Hindlimb muscle (tissue), 1 donor: ENCODE measurements at regions not wholly inside any gene's neighbourhood (a gene's known extent, or its start where the extent isn't known, plus 50 kb on each side); places are given as distances from the start of the nearest gene placed in this dataset.
"Not testable (repeated sequence)": the region's sequence is repeated elsewhere in the genome, so short reads cannot be mapped to it uniquely, and the experiment has no call there.

Source experiments
- DNase-seq: peaks from one replicate; pipeline ENCODE4 v3.0.0-alpha.2; 2013

DNA sequence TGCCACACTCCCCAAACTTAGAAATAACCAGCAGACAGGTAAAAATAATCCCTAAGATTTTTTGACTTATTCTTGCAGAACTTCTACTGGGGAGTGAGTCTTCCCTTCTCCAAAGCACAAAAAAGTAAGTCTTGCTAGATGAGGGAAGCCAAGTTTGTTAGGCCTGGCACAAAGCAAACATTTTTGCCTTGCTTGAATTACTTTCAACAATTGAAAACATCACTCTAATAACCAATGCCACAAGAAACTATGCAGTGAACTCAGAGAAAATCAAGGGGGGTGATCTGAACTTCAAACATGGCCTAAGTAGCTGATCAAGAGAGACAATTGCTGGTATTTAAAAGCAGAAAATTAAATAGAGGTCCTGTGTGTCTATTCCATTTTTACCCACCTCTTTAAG, 123.6 kb upstream of the SLC1A3 start:
- no peak for DNase-seq

DNA sequence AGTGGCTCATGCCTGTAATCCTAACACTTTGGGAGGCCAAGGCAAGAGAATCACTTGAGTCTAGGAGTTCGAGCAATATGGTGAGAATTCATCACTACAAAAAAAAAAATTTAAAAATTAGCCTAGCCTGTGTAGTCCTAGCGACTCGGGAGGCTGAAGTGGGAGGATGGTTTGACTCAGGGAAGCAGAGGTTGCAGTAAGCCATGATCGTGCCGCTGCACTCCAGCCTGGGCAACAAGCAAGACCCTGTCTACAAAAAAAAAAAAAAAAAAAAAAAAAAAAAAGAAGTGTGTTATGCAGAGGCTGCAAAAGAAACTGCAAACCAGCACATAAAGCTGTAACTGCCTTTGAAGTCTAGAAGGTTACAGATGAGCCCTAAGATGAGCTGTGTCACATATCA, 116.9 kb upstream of the SLC1A3 start:
- no peak for DNase-seq

DNA sequence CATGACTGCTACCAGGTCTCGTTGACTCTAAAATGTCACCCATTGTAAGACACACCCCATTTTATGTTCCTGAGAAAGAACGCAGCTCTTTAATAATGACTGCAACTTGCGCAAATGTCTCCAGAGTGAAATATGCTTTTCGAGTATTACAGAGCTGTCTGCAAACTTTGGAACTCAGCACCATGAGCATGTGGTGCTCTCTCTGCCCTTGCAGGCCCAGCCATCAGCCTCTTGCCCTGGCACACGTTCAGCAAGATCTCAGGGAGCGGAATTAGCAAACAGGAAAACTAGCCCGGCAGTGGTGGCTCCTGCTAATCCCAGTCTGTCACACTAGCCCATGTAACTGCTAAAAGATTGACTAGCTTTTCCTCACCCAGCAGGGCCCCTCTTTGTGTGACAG, 114.5 kb upstream of the SLC1A3 start:
- DNase-seq: no peak

DNA sequence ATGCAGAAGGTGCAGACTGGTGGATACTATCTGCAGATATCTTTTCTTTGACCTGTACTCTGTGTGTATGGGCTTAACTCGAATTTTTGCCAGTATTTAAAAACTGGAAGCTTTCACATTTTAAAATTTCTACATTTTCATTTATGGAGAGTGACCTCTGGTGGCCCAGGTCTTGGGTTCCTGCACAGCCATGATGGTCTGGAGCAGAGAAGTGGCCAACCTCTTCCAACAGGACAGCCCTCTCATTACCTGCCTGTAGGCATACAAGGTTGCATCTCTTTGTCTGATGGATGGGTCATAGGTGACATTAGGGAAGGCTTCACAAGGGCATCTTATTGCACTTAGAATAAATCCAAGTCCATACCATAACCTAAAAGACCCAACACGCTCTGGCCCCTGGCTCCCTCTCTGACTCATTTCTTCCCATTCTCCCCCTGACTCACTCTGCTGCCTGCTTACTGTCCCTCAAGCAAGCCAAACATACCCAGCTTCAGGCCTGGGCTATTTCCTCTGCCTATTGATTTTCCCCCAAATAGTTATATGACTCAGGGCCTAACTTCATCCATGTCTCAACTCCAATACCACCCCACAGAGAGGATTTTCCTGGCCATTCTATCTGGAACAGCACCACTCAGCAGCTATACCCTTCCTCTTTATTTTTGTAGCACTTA, 113.3 kb upstream of the SLC1A3 start:
- DNase-seq: no peak

DNA sequence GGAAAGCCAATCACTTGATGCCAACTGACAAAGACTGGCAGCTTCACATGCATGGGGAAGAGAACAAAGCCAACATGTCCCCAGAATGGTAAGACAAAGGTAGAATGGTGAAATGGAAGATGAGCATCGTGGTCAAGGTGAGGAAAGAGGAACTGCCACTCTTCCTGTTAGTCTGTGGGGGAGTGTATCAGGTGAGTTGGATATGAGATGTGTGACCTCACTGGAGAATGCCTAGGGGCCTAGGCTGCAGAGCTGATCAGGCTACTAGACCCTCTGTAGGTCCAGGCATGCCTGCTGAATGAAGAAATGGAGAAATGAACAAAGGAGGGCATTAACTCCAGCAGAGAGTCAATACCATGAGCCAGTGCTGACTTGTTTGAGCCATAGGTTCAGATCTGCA, 112.4 kb upstream of the SLC1A3 start:
- DNase-seq: no peak

DNA sequence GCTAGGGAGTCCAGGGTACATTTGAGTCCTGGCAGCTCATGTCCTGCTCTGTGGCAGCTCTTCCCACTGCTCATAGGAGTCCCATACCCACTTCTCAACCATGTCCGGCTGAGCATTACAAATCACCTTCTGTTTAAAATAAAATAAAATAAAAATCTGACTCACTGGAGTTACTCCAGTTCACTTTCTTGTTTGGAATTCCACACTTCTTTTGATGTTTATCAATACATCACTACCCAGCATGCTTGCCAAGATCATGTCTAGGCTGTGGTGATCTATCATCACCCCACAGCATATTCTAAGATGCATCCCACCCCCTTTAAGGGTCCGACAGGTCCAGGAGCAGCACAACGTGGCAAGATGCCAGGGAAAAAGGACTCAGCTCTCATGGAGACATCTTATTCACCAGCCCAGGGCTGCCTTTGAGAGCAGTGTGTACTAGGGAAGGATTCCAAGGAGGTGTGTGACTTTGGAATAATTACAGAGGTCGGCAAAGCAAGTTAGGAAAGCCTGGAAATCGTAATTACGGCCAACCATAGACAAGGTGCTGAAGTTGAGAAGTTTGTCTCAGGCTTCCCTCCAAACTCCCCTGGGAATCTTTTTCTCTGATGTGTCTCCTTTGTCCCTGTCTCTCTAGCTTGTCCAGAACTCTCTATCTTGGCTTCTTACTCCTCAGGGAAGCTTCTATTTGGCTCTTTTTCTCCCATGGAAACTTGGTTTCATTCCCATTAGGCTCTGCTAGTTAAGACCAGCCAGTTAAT, 111.4 kb upstream of the SLC1A3 start:
- DNase-seq: no peak

DNA sequence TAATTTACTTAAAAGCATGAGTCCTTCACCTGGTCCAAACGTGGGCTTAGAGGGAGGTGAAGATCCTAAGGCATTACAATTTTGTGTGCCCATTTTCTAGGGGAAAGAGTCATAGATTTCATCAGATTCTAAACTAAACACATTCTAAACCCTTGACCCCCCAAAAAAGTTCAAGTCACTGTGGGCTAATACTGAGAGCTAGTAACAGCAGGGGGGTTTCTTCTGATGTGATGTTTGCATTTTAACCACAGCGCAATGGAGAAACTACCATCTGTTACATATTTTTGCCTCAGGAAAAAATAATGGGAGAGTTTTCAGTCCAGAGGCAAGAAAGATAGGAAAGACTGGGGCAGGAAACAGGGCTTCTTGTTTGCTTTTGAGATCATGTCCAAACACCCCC, 110.8 kb upstream of the SLC1A3 start:
- DNase-seq: no peak

DNA sequence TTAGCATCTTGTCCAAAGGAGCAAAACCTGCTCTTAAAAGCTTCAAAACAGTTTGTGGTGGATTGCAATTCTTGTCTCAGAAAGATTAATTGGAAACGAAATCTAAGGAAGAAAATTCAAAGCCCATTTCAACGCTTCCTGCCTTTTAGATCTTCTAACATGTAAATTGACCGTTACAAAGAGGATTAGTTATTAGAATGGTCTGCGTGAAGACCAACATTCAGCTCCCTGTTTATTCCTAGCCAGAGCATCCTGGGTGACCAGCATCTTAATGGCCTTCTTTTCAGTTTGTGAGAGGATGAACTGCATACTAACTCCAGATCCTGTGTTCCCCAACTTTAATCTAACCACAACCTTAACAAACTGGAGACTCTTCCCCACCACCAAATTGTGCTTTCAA, 109.9 kb upstream of the SLC1A3 start:
- no peak for DNase-seq

DNA sequence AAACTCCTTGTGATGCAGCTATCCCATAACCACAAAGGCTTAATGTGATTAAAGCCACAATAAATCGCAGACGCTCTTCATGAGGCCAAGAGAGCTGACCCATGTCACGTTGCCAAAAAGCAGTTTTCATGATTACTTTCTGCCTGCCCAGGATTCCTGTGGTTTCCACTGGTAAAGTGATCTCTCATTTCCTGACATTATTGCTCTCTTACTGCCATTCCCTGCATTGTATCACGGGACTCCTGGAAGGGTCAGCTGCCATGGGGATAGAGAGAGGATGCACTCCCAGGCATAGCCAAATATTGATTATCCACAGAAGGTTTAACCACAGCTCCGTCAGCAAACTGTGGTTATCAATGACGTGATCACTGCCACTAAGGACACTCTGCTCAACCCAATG, 103.8 kb upstream of the SLC1A3 start:
- no peak for DNase-seq

DNA sequence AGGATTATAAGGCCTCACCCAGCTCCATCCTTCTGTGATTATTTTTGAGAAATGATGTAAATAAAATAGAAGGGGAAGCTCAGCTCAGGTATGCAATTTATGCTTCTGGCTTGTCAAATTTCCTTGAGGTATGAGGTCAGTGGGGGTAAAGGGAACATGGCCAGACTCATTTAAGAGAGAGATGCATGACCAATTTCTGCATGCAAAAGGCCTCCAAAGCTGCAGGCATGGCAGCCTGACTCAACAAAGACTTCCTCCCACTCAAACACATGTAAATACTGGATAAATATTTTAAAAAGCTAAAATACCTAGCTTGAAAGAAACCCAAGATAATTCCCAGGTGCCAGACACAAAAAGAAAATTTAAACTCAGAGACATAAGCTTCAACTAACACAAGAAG, 101.4 kb upstream of the SLC1A3 start:
- no peak for DNase-seq

DNA sequence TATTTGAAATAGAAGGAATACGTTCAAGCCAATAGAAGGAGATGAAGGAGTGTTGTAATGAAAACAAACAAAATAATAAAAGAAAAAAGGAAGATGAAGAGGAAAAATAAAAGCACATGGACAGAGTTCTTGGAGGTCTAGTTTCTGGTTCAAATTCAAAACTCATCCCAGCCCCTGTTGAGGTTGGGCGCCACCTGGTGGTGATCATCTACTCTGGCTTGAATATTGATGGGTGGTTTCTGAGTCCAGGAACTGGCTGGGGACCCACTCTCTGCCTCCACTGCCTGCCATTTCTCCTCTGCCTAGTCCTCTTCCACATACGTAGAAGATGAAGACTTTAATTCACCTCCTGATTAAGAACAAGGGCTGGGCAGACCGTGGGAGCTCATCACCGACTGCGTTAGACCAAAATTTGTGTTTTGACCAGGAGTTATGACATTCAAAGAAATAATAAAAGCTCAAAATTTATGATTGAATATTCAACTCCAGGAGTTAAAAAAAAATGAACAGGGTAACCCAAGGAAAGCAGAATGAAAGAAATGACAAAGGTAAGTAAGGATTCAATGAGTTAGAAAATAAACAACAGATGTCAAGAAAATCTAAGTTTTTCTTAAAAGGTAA, 99.0 kb upstream of the SLC1A3 start:
- peak; percentile 30 for DNase-seq

DNA sequence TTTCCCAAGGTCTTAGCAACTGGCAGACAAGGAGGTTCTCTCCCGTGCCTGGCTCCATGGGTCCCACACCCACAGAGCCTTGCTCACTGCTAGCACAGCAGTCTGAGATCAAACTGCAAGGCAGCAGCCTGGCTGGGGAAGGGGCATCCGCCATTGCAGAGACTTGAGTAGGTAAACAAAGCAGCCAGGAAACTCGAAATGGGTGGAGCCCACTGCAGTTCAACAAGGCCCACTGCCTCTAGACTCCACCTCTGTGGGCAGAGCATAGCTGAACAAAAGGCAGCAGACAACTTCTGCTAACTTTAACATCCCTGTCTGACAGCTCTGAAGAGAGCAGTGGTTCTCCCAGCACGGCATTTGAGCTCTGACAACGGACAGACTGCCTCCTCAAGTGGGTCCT, 98.1 kb upstream of the SLC1A3 start:
- DNase-seq: not testable (repeated sequence)

DNA sequence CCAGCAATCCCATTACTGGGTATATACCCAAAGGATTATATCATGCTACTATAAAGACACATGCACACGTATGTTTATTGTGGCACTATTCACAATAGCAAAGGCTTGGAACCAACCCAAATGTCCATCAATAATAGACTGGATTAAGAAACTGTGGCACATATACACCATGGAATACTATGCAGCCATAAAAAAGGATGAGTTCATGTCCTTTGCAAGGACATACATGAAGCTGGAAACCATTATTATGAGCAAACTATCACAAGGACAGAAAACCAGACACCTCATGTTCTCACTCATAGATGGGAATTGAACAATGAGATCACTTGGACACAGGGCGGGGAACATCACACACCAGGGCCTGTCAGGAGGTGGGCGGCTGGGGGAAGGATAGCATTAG, 92.8 kb upstream of the SLC1A3 start:
- DNase-seq: not testable (repeated sequence)

DNA sequence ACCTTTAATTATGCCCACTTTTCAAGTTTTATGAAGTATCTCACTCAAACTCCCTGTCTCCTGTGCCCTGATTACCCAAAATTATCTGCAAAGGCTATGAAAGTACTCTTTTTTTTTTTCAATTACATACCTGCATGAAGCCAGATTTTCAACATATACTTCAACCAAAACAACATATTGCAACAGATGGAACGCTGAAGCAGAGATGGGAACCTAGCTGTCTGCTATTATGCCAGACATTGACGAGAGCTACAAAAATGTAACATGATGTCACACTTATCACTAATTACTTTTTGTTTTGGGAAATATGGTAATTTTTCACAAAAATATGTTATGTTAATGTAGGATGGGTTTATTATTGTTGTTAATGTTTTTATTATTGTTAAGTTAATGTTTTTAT, 86.5 kb upstream of the SLC1A3 start:
- no peak for DNase-seq

DNA sequence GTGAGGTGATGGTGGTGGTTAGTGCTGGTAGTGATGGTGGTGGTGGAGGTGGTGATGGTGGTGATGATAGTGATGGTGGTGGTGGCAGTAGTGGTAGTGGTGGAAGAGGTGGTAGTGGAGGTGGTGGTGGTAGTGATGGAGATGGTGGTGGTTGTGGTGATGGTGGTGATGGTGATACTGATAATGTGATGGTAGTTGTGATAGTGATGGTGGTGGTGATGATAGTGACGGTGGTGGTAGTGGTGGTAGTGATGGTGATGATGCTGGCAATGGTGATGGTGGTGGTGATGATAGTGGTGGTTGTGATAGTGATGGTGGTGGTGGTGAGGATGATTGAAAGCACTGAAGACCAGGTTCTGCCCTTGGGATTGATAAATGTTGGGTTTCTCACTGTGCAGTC, 85.2 kb upstream of the SLC1A3 start:
- DNase-seq: no peak

DNA sequence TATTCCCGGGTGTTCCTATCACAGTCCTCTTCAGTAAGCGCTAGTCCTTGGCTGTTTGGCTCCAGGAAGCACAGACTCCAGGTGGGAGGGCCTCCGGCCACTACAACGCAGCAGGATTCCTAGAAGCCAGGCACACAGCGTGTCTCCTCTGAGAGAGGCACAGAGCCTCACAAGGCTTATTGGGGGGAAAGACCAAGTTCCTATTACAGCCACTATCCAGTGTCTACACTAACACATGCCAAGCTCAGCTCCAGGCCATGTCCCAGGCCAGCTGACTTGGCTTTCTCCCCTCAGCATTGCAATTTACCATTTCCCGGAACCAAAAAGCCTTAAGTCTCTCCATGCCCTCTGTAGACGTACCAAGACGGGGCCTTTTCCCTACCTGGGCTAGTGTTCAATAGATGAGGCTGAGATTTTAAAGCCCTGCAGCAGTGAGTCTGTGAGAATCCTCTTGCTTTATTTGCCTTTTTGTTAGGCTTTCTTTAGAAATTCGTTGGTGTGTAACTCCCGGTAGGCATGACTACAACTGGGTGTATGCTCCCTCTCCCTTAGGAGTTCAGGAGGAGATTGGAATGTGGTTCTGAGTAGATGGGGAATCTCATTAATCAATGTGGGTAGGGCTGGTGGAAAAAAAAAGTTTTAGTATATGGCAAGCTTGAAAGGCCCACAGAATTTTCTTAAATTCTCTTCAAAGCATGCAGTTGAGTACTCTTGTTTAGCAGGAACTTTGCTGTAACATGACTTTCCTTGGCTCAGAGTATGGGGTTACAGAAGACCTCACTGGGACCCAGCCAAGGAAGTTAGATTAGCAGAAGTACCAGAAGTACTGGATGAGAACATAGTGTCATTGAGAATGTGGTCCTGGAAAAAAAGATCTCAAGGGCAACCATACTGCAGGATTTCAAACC, 84.3 kb upstream of the SLC1A3 start:
- DNase-seq: no peak

DNA sequence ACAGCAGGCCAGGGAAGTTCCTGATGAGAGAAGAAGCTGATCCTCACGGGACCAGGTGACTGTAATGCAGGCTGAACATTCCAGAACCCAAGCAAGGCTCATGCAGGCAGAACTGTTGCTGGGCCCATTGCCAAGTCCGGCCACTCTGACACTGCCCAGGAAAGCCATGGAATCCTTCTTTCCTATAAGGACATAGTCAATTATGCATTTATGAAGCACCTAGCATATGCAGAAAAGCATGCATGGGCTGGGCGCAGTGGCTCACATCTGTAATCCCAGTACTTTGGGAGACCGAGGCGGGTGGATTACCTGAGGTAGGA, 83.7 kb upstream of the SLC1A3 start:
- DNase-seq: no peak

DNA sequence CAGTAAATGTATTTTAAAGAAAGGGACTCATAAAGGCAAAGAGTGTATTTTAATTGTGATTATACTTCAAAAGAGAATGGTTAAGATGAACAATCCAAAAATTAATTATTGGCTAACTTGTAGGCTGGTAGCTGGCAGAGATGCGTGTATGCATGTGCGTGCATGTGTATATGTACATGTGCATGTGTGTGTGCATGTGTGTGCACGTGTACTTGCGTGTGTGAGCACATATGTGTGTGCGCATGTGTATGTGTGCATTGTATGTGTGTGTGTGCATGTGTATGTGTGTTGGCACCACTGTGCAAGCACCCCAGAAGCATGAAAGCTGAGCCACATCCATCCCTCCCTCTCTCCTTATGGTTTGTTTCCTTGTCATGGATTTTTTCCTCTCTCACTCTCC, 83.0 kb upstream of the SLC1A3 start:
- no peak for DNase-seq

DNA sequence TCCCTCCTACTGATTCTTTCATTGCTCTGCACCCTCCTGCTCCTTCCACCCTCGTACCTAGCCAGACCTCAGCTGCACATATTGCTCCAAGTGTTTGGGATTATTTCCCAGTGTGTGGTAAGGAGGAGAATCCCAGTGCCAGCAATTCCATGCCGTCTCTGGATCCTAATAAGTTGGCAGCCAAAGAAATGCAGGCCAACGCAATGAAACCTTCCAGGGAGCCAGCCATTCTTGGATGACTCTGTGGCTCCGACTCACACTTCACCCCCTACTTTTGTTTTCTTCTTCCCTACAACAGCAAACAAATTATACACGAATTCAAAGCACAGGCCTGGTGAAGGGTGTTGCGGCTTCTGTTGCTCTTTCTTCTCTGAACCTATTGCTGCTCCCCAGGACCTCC, 82.5 kb upstream of the SLC1A3 start:
- no peak for DNase-seq

DNA sequence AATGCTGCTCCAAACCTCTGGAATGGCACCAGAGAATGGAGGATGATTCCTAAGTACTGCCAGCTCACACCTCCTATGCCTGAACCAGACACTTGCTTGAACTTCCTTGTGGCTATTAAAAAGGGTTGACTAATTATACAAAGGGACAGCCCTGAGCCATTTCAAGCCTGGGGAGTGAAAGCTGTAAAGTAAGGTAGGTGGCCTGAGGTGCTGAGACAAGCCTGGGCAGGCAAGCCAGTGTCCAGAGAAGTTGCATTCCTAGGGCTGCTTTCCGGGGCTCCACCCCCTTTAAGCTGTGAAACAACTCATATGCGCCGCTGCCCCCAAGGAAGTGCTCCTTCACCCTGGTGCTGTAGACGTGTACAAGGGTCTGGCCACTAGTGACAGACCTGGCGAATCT, 79.9 kb upstream of the SLC1A3 start:
- DNase-seq: no peak

DNA sequence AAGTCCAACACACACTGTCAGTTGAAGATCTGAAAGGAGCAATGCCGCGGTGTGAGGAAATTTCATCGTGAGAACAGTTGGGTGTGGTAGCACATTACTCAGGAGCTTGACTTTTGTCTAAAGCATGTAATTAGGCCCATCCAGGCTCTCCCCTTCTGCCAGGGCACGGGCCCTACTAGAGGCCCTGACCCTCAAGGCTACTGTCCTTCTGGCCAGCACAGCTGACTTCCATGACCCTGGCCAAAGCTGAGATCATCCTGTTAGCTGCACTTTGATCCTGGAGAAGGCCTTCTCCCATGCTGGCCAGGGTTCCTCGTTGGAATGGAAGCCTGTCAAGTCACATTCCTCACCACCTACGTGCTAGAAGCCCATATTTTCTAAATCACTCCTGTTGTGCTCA, 77.8 kb upstream of the SLC1A3 start:
- DNase-seq: no peak

DNA sequence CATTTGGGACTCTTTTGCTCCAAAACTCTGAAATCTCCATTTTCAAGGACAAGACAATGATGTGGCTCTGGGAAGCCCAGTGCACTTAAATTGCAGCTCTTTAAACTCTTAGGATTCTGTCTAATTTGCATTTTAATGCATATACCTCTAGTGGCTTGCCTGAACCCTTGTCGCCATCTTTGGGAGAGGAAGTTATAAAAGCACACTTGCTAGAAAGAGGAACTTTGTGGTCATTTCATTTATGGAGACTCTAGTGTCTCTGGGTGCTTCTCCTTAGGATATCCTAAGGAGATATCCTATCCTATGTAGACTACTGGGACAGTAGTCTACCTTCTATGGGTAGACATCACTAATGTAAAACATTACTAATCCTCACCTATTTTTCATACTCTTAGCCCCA, 77.3 kb upstream of the SLC1A3 start:
- no peak for DNase-seq

DNA sequence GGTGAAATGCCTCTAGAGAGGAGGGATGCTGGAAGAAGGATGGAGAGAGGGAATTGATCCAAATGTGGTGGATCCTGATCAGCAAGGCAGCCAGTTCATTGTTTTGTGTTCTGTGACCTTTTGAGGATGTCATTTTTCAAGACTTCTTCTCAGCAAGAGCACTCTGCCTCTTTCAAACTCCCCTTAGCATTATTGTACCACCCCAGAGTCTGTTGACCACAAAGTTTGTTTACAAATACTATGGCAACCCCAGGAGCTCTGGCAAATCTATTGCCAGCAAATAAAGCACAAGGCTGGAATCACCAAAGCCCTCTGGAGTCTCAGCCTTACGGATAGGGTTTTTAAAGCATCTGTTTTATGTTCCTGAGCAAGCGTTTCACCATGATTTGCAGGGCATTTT, 76.2 kb upstream of the SLC1A3 start:
- no peak for DNase-seq
